Peyer's patch (tissue), 4 donors: ENCODE measurements at regions not wholly inside any gene's neighbourhood (a gene's known extent, or its start where the extent isn't known, plus 50 kb on each side); places are given as distances from the start of the nearest gene placed in this dataset.

Experiments used
- CTCF ChIP-seq, 6 experiments: fragments of 450-650 bp in 4 of 6; fragments of 200-600 bp in 2 of 6; sonication (generic) in 1 of 6; IDR thresholded peaks; one replicate each; pipeline ENCODE4 v1.5.1; 2017 to 2019; ENCODE audit warnings: antibody characterized with exemption in 6 of 6, mild to moderate bottlenecking in 3 of 6, moderate library complexity in 1 of 6
- POLR2A ChIP-seq, 2 donors: fragments of 450-650 bp; IDR thresholded peaks; one replicate each; pipeline ENCODE4 v1.5.1; 2017; ENCODE audit warnings: antibody characterized with exemption in 2 of 2, mild to moderate bottlenecking in 2 of 2, moderate library complexity in 2 of 2

- no peak for TF ChIP-seq CTCF (IDR thresholded peaks at IDR 0.05)
- no peak for TF ChIP-seq POLR2A (IDR thresholded peaks at IDR 0.05)
Observed at GRCh38 chr6:156432543-156432942, 344.6 kb upstream of the ARID1B start.
